H9 (cell line): ENCODE measurements at regions not wholly inside any gene's neighbourhood (a gene's known extent, or its start where the extent isn't known, plus 50 kb on each side); places are given as distances from the start of the nearest gene placed in this dataset.

ENCODE experiments used
- DNase-seq: peaks from one replicate; pipeline ENCODE4 v3.0.0-alpha.2; 2017
- H2AFZ ChIP-seq: one replicate; pipeline ENCODE4 v1.6.1; 2013; ENCODE audit warnings: mild to moderate bottlenecking, low read length, control low read depth, moderate library complexity
- H2AK5ac ChIP-seq: 2 replicates; pipeline ENCODE4 v1.6.1; 2013; ENCODE audit warnings: low read length, control low read depth, mixed read lengths; ENCODE audit not compliant: insufficient read length
- H2BK120ac ChIP-seq: one replicate; pipeline ENCODE4 v1.6.1; 2013; ENCODE audit warnings: low read depth, mild to moderate bottlenecking, low read length, control low read depth, inconsistent platforms; ENCODE audit not compliant: poor library complexity, severe bottlenecking
- H2BK12ac ChIP-seq: 2 replicates; pipeline ENCODE4 v1.6.1; 2013; ENCODE audit warnings: low read length, control low read depth, mixed read lengths, low read depth; ENCODE audit not compliant: insufficient read length
- H2BK15ac ChIP-seq: 2 replicates; pipeline ENCODE4 v1.6.1; 2013; ENCODE audit warnings: low read depth, low read length, control low read depth
- H2BK20ac ChIP-seq: one replicate; pipeline ENCODE4 v1.6.1; 2013; ENCODE audit warnings: low read depth, mild to moderate bottlenecking, low read length, control low read depth, inconsistent platforms; ENCODE audit not compliant: poor library complexity, severe bottlenecking
- H2BK5ac ChIP-seq: 2 replicates; pipeline ENCODE4 v1.6.1; 2013; ENCODE audit warnings: low read length, control low read depth, mixed read lengths; ENCODE audit not compliant: insufficient read length
- H3K14ac ChIP-seq: 2 replicates; pipeline ENCODE4 v1.6.1; 2013; ENCODE audit warnings: low read length, control low read depth; ENCODE audit not compliant: insufficient read depth
- H3K18ac ChIP-seq: 2 replicates; pipeline ENCODE4 v1.6.1; 2013; ENCODE audit warnings: low read depth, mild to moderate bottlenecking, mixed read lengths, low read length, control low read depth; ENCODE audit not compliant: insufficient read length
- H3K23ac ChIP-seq: 2 replicates; pipeline ENCODE4 v1.6.1; 2013; ENCODE audit warnings: low read length, control low read depth, mixed read lengths, low read depth; ENCODE audit not compliant: insufficient read length
- H3K23me2 ChIP-seq: 2 replicates; pipeline ENCODE4 v1.6.1; 2013; ENCODE audit warnings: low read depth, mild to moderate bottlenecking, mixed read lengths, low read length, control low read depth; ENCODE audit not compliant: insufficient read length, poor library complexity, severe bottlenecking
- H3K27ac ChIP-seq: 2 replicates; pipeline ENCODE4 v1.5.1; 2013; ENCODE audit warnings: low read length, control low read depth, mixed read lengths, low read depth; ENCODE audit not compliant: insufficient read length
- H3K27me3 ChIP-seq: 2 replicates; pipeline ENCODE4 v1.6.1; 2013; ENCODE audit warnings: low read length, control low read depth, inconsistent platforms; ENCODE audit not compliant: insufficient read depth
- H3K4ac ChIP-seq: 2 replicates; pipeline ENCODE4 v1.6.1; 2013; ENCODE audit warnings: low read depth, mild to moderate bottlenecking, control low read depth, inconsistent platforms, low read length, moderate library complexity
- H3K4me1 ChIP-seq: 2 replicates; pipeline ENCODE4 v1.6.1; 2013; ENCODE audit warnings: low read length, control low read depth, inconsistent platforms; ENCODE audit not compliant: insufficient read depth
- H3K4me2 ChIP-seq: 2 replicates; pipeline ENCODE4 v1.6.1; 2013; ENCODE audit warnings: low read length, control low read depth, mixed read lengths; ENCODE audit not compliant: insufficient read length, insufficient read depth
- H3K56ac ChIP-seq: 2 replicates; pipeline ENCODE4 v1.6.1; 2013; ENCODE audit warnings: low read depth, mild to moderate bottlenecking, mixed read lengths, low read length, control low read depth; ENCODE audit not compliant: insufficient read length
- H3K79me1 ChIP-seq: 2 replicates; pipeline ENCODE4 v1.6.1; 2013; ENCODE audit warnings: low read depth, mild to moderate bottlenecking, moderate library complexity, low read length, control low read depth, inconsistent platforms; ENCODE audit not compliant: insufficient read depth, poor library complexity, severe bottlenecking
- H3K79me2 ChIP-seq: 2 replicates; pipeline ENCODE4 v1.6.1; 2013; ENCODE audit warnings: low read length, control low read depth, inconsistent platforms; ENCODE audit not compliant: insufficient read depth
- H3K9ac ChIP-seq: 2 replicates; pipeline ENCODE4 v1.6.1; 2013; ENCODE audit warnings: low read length, control low read depth, mixed read lengths; ENCODE audit not compliant: insufficient read length; ENCODE audit errors: extremely low read depth
- H3K9me3 ChIP-seq: one replicate; pipeline ENCODE4 v1.6.1; 2013; ENCODE audit warnings: low read depth, low read length, inconsistent platforms; ENCODE audit not compliant: control insufficient read depth
- H3T11ph ChIP-seq: one replicate; pipeline ENCODE4 v1.6.1; 2013; ENCODE audit warnings: mild to moderate bottlenecking, low read length, control low read depth, inconsistent platforms
- H4K20me1 ChIP-seq: one replicate; pipeline ENCODE4 v1.6.1; 2013; ENCODE audit not compliant: control insufficient read depth, insufficient read length, insufficient read depth
- H4K5ac ChIP-seq: 2 replicates; pipeline ENCODE4 v1.6.1; 2013; ENCODE audit warnings: low read depth, mild to moderate bottlenecking, mixed read lengths, low read length, control low read depth; ENCODE audit not compliant: insufficient read length
- H4K8ac ChIP-seq: replicated peaks from 2 replicates; pipeline ENCODE4 v1.6.1; 2013; ENCODE audit warnings: low read length, control low read depth, mixed read lengths, low read depth; ENCODE audit not compliant: insufficient read length
- H4K91ac ChIP-seq: 2 replicates; pipeline ENCODE4 v1.6.1; 2013; ENCODE audit warnings: low read depth, mild to moderate bottlenecking, moderate library complexity, mixed read lengths, low read length, control low read depth; ENCODE audit not compliant: insufficient read length
- H3K27ac Mint-ChIP-seq, 3 experiments: 2 replicates in 2 of 3; 3 replicates in 1 of 3; pipeline ENCODE4 v1.8.0; 2020 to 2021; ENCODE audit warnings: mixed read lengths in 3 of 3, mild to moderate bottlenecking in 1 of 3, moderate library complexity in 1 of 3
- H3K27me3 Mint-ChIP-seq: 2 replicates; pipeline ENCODE4 v1.8.0; 2021; ENCODE audit warnings: low read depth, mild to moderate bottlenecking, moderate library complexity, mixed read lengths
- H3K36me3 Mint-ChIP-seq, 3 experiments: 2 replicates in 2 of 3; 3 replicates in 1 of 3; pipeline ENCODE4 v1.8.0; 2020 to 2021; ENCODE audit warnings: low read depth in 3 of 3, mixed read lengths in 3 of 3; ENCODE audit not compliant: insufficient read depth in 1 of 3
- H3K4me1 Mint-ChIP-seq, 2 experiments: 2 replicates each; pipeline ENCODE4 v1.8.0; 2020; ENCODE audit warnings: mixed read lengths in 2 of 2
- H3K4me3 Mint-ChIP-seq, 2 experiments: 2 replicates in 1 of 2; 3 replicates in 1 of 2; pipeline ENCODE4 v1.8.0; 2020 to 2021; ENCODE audit warnings: mild to moderate bottlenecking in 2 of 2, mixed read lengths in 2 of 2, moderate library complexity in 1 of 2
- H3K9me3 Mint-ChIP-seq, 2 experiments: 2 replicates in 1 of 2; 3 replicates in 1 of 2; pipeline ENCODE4 v1.8.0; 2020; ENCODE audit warnings: mild to moderate bottlenecking in 2 of 2, mixed read lengths in 2 of 2, moderate library complexity in 1 of 2
- WGBS: extraction: QIAGEN DNeasy Blood & Tissue Kit; methylation state at CpG from one replicate; pipeline ENCODE4 v1.1.7; 2013; ENCODE audit warnings: missing lambda C conversion rate, low lambda C conversion rate, mixed read lengths; ENCODE audit not compliant: insufficient read length; ENCODE audit errors: extremely low coverage; 5-methylcytosine and 5-hydroxymethylcytosine counted together
- TF ChIP-seq, protein P1 (sequence below): fragments of 200-600 bp; sonication (generic); conservative IDR thresholded peaks from 3 replicates; pipeline ENCODE4 v1.8.0; 2021; ENCODE audit warnings: antibody characterized with exemption, mild to moderate bottlenecking

DNA sequence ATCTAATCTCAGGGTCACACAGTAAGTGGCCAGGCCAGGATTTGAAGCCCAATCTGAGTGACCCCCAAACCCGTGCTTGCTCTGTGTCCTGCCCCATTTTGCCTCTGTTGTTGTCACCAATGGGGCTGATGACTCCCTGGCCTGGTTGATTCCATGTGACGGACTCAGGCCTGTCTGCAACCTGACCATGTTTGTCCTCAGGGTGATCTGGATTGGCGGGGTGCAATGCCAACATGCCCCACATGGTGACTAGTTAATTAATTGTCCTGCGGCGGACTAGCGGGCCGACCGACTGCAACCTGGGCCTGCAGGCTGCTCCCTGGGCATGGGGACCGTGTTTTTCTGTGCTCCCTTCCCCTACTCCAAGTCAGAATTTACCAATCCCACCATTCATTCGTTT lies 256.3 kb downstream of the MATN1 start:
- no peak overlapping the region for H2AFZ ChIP-seq
- Mint-ChIP-seq H3K9me3 (no peaks in the 10 kb centered on the region), H3K27ac (no peak overlapping the region), H3K27me3 (peaks cover 2% of the 10 kb centered on the region), H3K4me3 (no peak overlapping the region), H3K36me3 (no peaks in the 10 kb centered on the region; a peak in 1 of 7 replicates), H3K4me1 (no peaks in the 10 kb centered on the region)
- no peak overlapping the region for H3K4ac ChIP-seq
- no peak overlapping the region for H3K56ac ChIP-seq
- no peaks in the 10 kb centered on the region for H3K27me3 ChIP-seq
- no peak overlapping the region for H3K14ac ChIP-seq
- H3K23ac ChIP-seq, result no peak overlapping the region
- no peak overlapping the region for H2BK120ac ChIP-seq
- H4K20me1 ChIP-seq, result no peaks in the 10 kb centered on the region
- H4K5ac ChIP-seq, result no peak overlapping the region
- H3K79me2 ChIP-seq, result no peaks in the 10 kb centered on the region
- no peaks in the 10 kb centered on the region for H3K4me1 ChIP-seq
- H2BK15ac ChIP-seq, result no peak overlapping the region
- H3K18ac ChIP-seq, result no peak overlapping the region
- no peak overlapping the region for H2BK12ac ChIP-seq
- no peak overlapping the region for H3K27ac ChIP-seq
- H3K79me1 ChIP-seq, result no peaks in the 10 kb centered on the region
- no peak overlapping the region for H3K9ac ChIP-seq
- no peak overlapping the region for H2BK5ac ChIP-seq
- H2BK20ac ChIP-seq, result no peak overlapping the region
- H4K91ac ChIP-seq, result no peak overlapping the region
- H4K8ac ChIP-seq, result no peak overlapping the region
- H2AK5ac ChIP-seq, result no peak overlapping the region
- no peak overlapping the region for H3K4me2 ChIP-seq
- no peak overlapping the region for H3T11ph ChIP-seq
- no peaks in the 10 kb centered on the region for H3K9me3 ChIP-seq
- no CpG with 5 or more reads among the region's 10 CpGs for WGBS
- TF ChIP-seq, protein P1, sequence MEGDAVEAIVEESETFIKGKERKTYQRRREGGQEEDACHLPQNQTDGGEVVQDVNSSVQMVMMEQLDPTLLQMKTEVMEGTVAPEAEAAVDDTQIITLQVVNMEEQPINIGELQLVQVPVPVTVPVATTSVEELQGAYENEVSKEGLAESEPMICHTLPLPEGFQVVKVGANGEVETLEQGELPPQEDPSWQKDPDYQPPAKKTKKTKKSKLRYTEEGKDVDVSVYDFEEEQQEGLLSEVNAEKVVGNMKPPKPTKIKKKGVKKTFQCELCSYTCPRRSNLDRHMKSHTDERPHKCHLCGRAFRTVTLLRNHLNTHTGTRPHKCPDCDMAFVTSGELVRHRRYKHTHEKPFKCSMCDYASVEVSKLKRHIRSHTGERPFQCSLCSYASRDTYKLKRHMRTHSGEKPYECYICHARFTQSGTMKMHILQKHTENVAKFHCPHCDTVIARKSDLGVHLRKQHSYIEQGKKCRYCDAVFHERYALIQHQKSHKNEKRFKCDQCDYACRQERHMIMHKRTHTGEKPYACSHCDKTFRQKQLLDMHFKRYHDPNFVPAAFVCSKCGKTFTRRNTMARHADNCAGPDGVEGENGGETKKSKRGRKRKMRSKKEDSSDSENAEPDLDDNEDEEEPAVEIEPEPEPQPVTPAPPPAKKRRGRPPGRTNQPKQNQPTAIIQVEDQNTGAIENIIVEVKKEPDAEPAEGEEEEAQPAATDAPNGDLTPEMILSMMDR, result no peak
- no peak for DNase-seq
- peaks cover 3% of the 10 kb centered on the region for H3K23me2 ChIP-seq
